ENCODE measurements at regions not wholly inside any gene's neighbourhood (a gene's known extent, or its start where the extent isn't known, plus 50 kb on each side); places are given as distances from the start of the nearest gene placed in this dataset.

GRCh38 chr15:60115579-60116380, 111.7 kb downstream of the FOXB1 start:
- no peak overlapping the region for H3K4me3 ChIP-seq (ENCODE audit: low read depth in 1 of 2, low read length in 2 of 2)
- ATAC-seq (ENCODE audit: insufficient read depth, low read depth), result no peak
- TF ChIP-seq EZH2 (IDR thresholded peaks at IDR 0.05; ENCODE audit: borderline replicate concordance, low read depth, low read length, severe bottlenecking), result no peak

GRCh38 chr15:60116456-60117089, 112.5 kb downstream of the FOXB1 start:
- no peak for DNase-seq
- H4K20me1 ChIP-seq (ENCODE audit: insufficient read depth, low read length), result no peaks in the 10 kb centered on the region
- TF ChIP-seq CTCF (IDR thresholded peaks at IDR 0.05; ENCODE audit: borderline replicate concordance, extremely low read depth, low read length, poor library complexity, severe bottlenecking) (no peak), EZH2 (IDR thresholded peaks at IDR 0.05; ENCODE audit: borderline replicate concordance, low read depth, low read length, severe bottlenecking) (no peak)
- H3K27ac ChIP-seq (ENCODE audit: low read length), result no peak overlapping the region
- H3K79me2 ChIP-seq (ENCODE audit: insufficient read depth, low read length), result no peaks in the 10 kb centered on the region
- peaks cover 19% of the 10 kb centered on the region for H3K4me1 ChIP-seq (ENCODE audit: insufficient read depth, low read length)
- ATAC-seq (ENCODE audit: insufficient read depth, low read depth), result no peak
- no peak overlapping the region for H3K4me2 ChIP-seq (ENCODE audit: insufficient read depth, low read length)
- H3K27me3 ChIP-seq (ENCODE audit: insufficient read depth, low read length, poor library complexity), result no peaks in the 10 kb centered on the region
- no peak overlapping the region for H3K4me3 ChIP-seq (ENCODE audit: low read depth in 1 of 2, low read length in 2 of 2)
- no peak overlapping the region for H2AFZ ChIP-seq (ENCODE audit: low read depth, low read length)
- no peaks in the 10 kb centered on the region for H3K36me3 ChIP-seq (ENCODE audit: insufficient read depth, low read length)
- H3K9ac ChIP-seq (ENCODE audit: low read depth, low read length), result no peak overlapping the region
- no peaks in the 10 kb centered on the region for H3K9me3 ChIP-seq (ENCODE audit: insufficient read depth, low read length, severe bottlenecking)

More at GRCh38 chr15:60115579-60116380, 111.7 kb downstream of the FOXB1 start:
- Histone ChIP-seq H3K9me3 (ENCODE audit: insufficient read depth, low read length, severe bottlenecking) (no peaks in the 10 kb centered on the region), H3K9ac (ENCODE audit: low read depth, low read length) (no peak overlapping the region), H3K36me3 (ENCODE audit: insufficient read depth, low read length) (no peaks in the 10 kb centered on the region), H3K79me2 (ENCODE audit: insufficient read depth, low read length) (no peaks in the 10 kb centered on the region), H3K4me1 (ENCODE audit: insufficient read depth, low read length) (peaks cover 17% of the 10 kb centered on the region), H2AFZ (ENCODE audit: low read depth, low read length) (no peak overlapping the region), H4K20me1 (ENCODE audit: insufficient read depth, low read length) (no peaks in the 10 kb centered on the region), H3K4me2 (ENCODE audit: insufficient read depth, low read length) (no peak overlapping the region), H3K27ac (ENCODE audit: low read length) (no peak overlapping the region), H3K27me3 (ENCODE audit: insufficient read depth, low read length, poor library complexity) (no peaks in the 10 kb centered on the region)
- no peak for DNase-seq

GRCh38 chr15:60118146-60118545, 114.0 kb downstream of the FOXB1 start:
- H3K27ac ChIP-seq (ENCODE audit: low read length), result no peak overlapping the region
- H3K27me3 ChIP-seq (ENCODE audit: insufficient read depth, low read length, poor library complexity), result no peaks in the 10 kb centered on the region
- H2AFZ ChIP-seq (ENCODE audit: low read depth, low read length), result no peak overlapping the region
- H3K4me2 ChIP-seq (ENCODE audit: insufficient read depth, low read length), result no peak overlapping the region
- H3K4me1 ChIP-seq (ENCODE audit: insufficient read depth, low read length), result peaks cover 19% of the 10 kb centered on the region
- no peak overlapping the region for H3K4me3 ChIP-seq (ENCODE audit: low read depth in 1 of 2, low read length in 2 of 2)
- H3K36me3 ChIP-seq (ENCODE audit: insufficient read depth, low read length), result no peaks in the 10 kb centered on the region
- no peak overlapping the region for H3K9ac ChIP-seq (ENCODE audit: low read depth, low read length)
- no peaks in the 10 kb centered on the region for H3K9me3 ChIP-seq (ENCODE audit: insufficient read depth, low read length, severe bottlenecking)
- no peak for ATAC-seq (ENCODE audit: insufficient read depth, low read depth)
- DNase-seq, result no peak
- no peaks in the 10 kb centered on the region for H4K20me1 ChIP-seq (ENCODE audit: insufficient read depth, low read length)
- H3K79me2 ChIP-seq (ENCODE audit: insufficient read depth, low read length), result no peaks in the 10 kb centered on the region
- TF ChIP-seq CTCF (IDR thresholded peaks at IDR 0.05; ENCODE audit: borderline replicate concordance, extremely low read depth, low read length, poor library complexity, severe bottlenecking), result no peak

GRCh38 chr15:60118626-60119025, 114.5 kb downstream of the FOXB1 start:
- no peaks in the 10 kb centered on the region for H3K36me3 ChIP-seq (ENCODE audit: insufficient read depth, low read length)
- no peak overlapping the region for H3K27ac ChIP-seq (ENCODE audit: low read length)
- H3K4me3 ChIP-seq (ENCODE audit: low read depth in 1 of 2, low read length in 2 of 2), result no peak overlapping the region
- no peaks in the 10 kb centered on the region for H3K9me3 ChIP-seq (ENCODE audit: insufficient read depth, low read length, severe bottlenecking)
- ATAC-seq (ENCODE audit: insufficient read depth, low read depth) (no peak), DNase-seq (no peak)
- TF ChIP-seq CTCF (IDR thresholded peaks at IDR 0.05; ENCODE audit: borderline replicate concordance, extremely low read depth, low read length, poor library complexity, severe bottlenecking), result no peak
- no peak for TF ChIP-seq EZH2 (IDR thresholded peaks at IDR 0.05; ENCODE audit: borderline replicate concordance, low read depth, low read length, severe bottlenecking)
- H3K79me2 ChIP-seq (ENCODE audit: insufficient read depth, low read length), result no peaks in the 10 kb centered on the region
- no peak overlapping the region for H2AFZ ChIP-seq (ENCODE audit: low read depth, low read length)
- H4K20me1 ChIP-seq (ENCODE audit: insufficient read depth, low read length), result no peaks in the 10 kb centered on the region
- no peaks in the 10 kb centered on the region for H3K27me3 ChIP-seq (ENCODE audit: insufficient read depth, low read length, poor library complexity)
- H3K9ac ChIP-seq (ENCODE audit: low read depth, low read length), result no peak overlapping the region
- H3K4me2 ChIP-seq (ENCODE audit: insufficient read depth, low read length), result no peak overlapping the region
- H3K4me1 ChIP-seq (ENCODE audit: insufficient read depth, low read length), result peaks cover 19% of the 10 kb centered on the region
